ENCODE measurements at regions not wholly inside any gene's neighbourhood (a gene's known extent, or its start where the extent isn't known, plus 50 kb on each side); places are given as distances from the start of the nearest gene placed in this dataset.

DNA sequence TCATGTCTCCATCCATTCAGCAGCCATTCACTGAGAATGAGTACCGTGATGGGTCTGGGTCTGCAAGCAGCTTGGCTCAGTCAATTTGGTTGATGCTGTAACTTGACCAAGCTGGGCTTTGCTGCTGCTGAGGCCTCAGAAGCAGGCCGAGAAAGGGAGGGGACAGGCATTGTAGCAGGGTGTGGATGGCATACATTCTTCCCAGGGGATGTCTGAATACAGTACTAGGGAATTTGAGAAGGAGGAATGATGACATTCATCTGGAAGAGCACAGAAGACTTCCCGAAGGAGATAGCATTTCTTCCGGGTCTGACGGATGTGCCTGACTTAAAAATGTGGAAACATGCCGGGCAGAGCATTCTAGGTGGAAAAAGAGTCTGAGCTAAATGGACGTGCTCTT lies 105.3 kb upstream of the ADPGK start:
- TF ChIP-seq TEAD4 (CRISPR knock-in tag; IDR thresholded peaks at IDR 0.05): no peak
- TF ChIP-seq, protein P1, sequence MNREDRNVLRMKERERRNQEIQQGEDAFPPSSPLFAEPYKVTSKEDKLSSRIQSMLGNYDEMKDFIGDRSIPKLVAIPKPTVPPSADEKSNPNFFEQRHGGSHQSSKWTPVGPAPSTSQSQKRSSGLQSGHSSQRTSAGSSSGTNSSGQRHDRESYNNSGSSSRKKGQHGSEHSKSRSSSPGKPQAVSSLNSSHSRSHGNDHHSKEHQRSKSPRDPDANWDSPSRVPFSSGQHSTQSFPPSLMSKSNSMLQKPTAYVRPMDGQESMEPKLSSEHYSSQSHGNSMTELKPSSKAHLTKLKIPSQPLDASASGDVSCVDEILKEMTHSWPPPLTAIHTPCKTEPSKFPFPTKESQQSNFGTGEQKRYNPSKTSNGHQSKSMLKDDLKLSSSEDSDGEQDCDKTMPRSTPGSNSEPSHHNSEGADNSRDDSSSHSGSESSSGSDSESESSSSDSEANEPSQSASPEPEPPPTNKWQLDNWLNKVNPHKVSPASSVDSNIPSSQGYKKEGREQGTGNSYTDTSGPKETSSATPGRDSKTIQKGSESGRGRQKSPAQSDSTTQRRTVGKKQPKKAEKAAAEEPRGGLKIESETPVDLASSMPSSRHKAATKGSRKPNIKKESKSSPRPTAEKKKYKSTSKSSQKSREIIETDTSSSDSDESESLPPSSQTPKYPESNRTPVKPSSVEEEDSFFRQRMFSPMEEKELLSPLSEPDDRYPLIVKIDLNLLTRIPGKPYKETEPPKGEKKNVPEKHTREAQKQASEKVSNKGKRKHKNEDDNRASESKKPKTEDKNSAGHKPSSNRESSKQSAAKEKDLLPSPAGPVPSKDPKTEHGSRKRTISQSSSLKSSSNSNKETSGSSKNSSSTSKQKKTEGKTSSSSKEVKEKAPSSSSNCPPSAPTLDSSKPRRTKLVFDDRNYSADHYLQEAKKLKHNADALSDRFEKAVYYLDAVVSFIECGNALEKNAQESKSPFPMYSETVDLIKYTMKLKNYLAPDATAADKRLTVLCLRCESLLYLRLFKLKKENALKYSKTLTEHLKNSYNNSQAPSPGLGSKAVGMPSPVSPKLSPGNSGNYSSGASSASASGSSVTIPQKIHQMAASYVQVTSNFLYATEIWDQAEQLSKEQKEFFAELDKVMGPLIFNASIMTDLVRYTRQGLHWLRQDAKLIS (CRISPR knock-in tag; IDR thresholded peaks at IDR 0.05; ENCODE audit: borderline replicate concordance): no peak
- no peak for TF ChIP-seq USF1 (CRISPR knock-in tag; IDR thresholded peaks at IDR 0.05)
- TF ChIP-seq, protein P2, sequence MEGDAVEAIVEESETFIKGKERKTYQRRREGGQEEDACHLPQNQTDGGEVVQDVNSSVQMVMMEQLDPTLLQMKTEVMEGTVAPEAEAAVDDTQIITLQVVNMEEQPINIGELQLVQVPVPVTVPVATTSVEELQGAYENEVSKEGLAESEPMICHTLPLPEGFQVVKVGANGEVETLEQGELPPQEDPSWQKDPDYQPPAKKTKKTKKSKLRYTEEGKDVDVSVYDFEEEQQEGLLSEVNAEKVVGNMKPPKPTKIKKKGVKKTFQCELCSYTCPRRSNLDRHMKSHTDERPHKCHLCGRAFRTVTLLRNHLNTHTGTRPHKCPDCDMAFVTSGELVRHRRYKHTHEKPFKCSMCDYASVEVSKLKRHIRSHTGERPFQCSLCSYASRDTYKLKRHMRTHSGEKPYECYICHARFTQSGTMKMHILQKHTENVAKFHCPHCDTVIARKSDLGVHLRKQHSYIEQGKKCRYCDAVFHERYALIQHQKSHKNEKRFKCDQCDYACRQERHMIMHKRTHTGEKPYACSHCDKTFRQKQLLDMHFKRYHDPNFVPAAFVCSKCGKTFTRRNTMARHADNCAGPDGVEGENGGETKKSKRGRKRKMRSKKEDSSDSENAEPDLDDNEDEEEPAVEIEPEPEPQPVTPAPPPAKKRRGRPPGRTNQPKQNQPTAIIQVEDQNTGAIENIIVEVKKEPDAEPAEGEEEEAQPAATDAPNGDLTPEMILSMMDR (IDR thresholded peaks at IDR 0.05): no peak
- no peak for TF ChIP-seq MXD4 (CRISPR knock-in tag; IDR thresholded peaks at IDR 0.05; ENCODE audit: borderline replicate concordance)
- TF ChIP-seq, protein P3, sequence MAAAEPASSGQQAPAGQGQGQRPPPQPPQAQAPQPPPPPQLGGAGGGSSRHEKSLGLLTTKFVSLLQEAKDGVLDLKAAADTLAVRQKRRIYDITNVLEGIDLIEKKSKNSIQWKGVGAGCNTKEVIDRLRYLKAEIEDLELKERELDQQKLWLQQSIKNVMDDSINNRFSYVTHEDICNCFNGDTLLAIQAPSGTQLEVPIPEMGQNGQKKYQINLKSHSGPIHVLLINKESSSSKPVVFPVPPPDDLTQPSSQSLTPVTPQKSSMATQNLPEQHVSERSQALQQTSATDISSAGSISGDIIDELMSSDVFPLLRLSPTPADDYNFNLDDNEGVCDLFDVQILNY (CRISPR knock-in tag; IDR thresholded peaks at IDR 0.05): no peak
- TF ChIP-seq ELF4 (CRISPR knock-in tag; IDR thresholded peaks at IDR 0.05; ENCODE audit: low read depth): no peak
- no peak for TF ChIP-seq ZSCAN18 (CRISPR knock-in tag; IDR thresholded peaks at IDR 0.05)
- no peak for TF ChIP-seq ATF2 (CRISPR knock-in tag; IDR thresholded peaks at IDR 0.05; ENCODE audit: borderline replicate concordance, low read depth)
- no peak for TF ChIP-seq ESRRA (CRISPR knock-in tag; IDR thresholded peaks at IDR 0.05; ENCODE audit: borderline replicate concordance)
- TF ChIP-seq, protein P4, sequence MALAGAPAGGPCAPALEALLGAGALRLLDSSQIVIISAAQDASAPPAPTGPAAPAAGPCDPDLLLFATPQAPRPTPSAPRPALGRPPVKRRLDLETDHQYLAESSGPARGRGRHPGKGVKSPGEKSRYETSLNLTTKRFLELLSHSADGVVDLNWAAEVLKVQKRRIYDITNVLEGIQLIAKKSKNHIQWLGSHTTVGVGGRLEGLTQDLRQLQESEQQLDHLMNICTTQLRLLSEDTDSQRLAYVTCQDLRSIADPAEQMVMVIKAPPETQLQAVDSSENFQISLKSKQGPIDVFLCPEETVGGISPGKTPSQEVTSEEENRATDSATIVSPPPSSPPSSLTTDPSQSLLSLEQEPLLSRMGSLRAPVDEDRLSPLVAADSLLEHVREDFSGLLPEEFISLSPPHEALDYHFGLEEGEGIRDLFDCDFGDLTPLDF (CRISPR knock-in tag; IDR thresholded peaks at IDR 0.05): no peak
